22Rv1 (cell line): ENCODE measurements at regions not wholly inside any gene's neighbourhood (a gene's known extent, or its start where the extent isn't known, plus 50 kb on each side); places are given as distances from the start of the nearest gene placed in this dataset.
"Not testable (repeated sequence)": the region's sequence is repeated elsewhere in the genome, so short reads cannot be mapped to it uniquely, and the experiment has no call there.

Experiments
- CTCF ChIP-seq: fragments of 450-650 bp; IDR thresholded peaks from 2 replicates; pipeline ENCODE4 v1.5.1; 2017; ENCODE audit warnings: mild to moderate bottlenecking
- ZFX ChIP-seq: fragments of 450-650 bp; IDR thresholded peaks from 2 replicates; pipeline ENCODE4 v1.6.1; 2017; ENCODE audit warnings: antibody characterized with exemption, borderline replicate concordance

DNA sequence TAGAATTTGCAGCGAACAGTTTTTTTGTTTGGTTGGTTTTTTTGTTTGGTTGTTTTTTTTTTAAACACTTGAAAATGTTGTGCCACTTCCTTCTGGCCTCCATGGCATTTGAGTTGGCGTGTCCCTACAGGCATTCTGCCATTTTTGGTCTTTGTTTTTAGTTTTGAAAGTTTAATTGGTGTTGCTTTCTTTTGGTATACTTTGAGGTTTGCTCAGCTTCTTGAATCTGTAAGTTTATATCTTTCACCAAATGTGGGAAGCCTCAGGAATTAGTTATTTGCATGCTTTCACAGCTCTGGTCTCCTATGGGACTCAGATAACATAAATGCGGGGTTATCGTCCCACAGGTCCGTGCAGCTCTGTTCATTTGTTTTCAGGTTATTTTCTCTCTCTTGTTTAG, 55.9 kb downstream of the VPREB1 start:
- TF ChIP-seq CTCF, ZFX: not testable (repeated sequence)
